Thyroid gland (tissue), 4 donors: ENCODE measurements at regions not wholly inside any gene's neighbourhood (a gene's known extent, or its start where the extent isn't known, plus 50 kb on each side); places are given as distances from the start of the nearest gene placed in this dataset.
A peak's percentile ranks its signal among the peaks of the same experiment; 100 is the strongest.

Experiments used
- DNase-seq, 2 donors: peaks; one replicate each; pipeline ENCODE4 v3.0.0-alpha.2; 2019
- H3K27ac ChIP-seq, 3 donors: fragments of 200-600 bp; sonication (generic); 1 replicate in 2 of 3; 2 replicates in 1 of 3; pipeline ENCODE4 v1.5.1; 2016 to 2019; ENCODE audit warnings: mild to moderate bottlenecking in 1 of 3, moderate library complexity in 1 of 3
- H3K27me3 ChIP-seq: fragments of 200-600 bp; sonication (generic); one replicate; pipeline ENCODE4 v1.5.1; 2019
- H3K36me3 ChIP-seq, 2 donors: fragments of 200-600 bp; sonication (generic); one replicate each; pipeline ENCODE4 v1.5.1; 2016 to 2019
- H3K4me1 ChIP-seq, 2 donors: fragments of 200-600 bp; sonication (generic); one replicate each; pipeline ENCODE4 v1.5.1; 2017 to 2019
- H3K4me3 ChIP-seq, 3 donors: fragments of 200-600 bp; sonication (generic); replicated peaks in 1 of 3; 1 replicate in 2 of 3; 2 replicates in 1 of 3; pipeline ENCODE4 v1.5.1; 2016; ENCODE audit warnings: mild to moderate bottlenecking in 1 of 3
- H3K9me3 ChIP-seq: fragments of 200-600 bp; sonication (generic); one replicate; pipeline ENCODE4 v1.5.1; 2017
- POLR2A ChIP-seq, 2 donors: fragments of 450-650 bp; IDR thresholded peaks; one replicate each; pipeline ENCODE4 v1.6.1; 2017; ENCODE audit warnings: antibody characterized with exemption in 2 of 2, mild to moderate bottlenecking in 2 of 2, moderate library complexity in 1 of 2
- WGBS, 2 donors: methylation state at CpG; one replicate each; pipeline ENCODE4 v1.1.5; 2017; 5-methylcytosine and 5-hydroxymethylcytosine counted together
- intact Hi-C: fragments of 100-400 bp; cut with DNase I; formaldehyde crosslinking; loops from one replicate; pipeline ENCODE4 v1.15.1; 2023
- TF ChIP-seq, protein P1 (sequence below), 6 experiments: fragments of 200-600 bp in 3 of 6; fragments of 450-650 bp in 3 of 6; sonication (generic) in 3 of 6; IDR thresholded peaks; one replicate each; pipeline ENCODE4 v1.5.1; 2016 to 2019; ENCODE audit warnings: antibody characterized with exemption in 6 of 6, mild to moderate bottlenecking in 2 of 6, inconsistent platforms in 1 of 6, moderate library complexity in 1 of 6

DNA sequence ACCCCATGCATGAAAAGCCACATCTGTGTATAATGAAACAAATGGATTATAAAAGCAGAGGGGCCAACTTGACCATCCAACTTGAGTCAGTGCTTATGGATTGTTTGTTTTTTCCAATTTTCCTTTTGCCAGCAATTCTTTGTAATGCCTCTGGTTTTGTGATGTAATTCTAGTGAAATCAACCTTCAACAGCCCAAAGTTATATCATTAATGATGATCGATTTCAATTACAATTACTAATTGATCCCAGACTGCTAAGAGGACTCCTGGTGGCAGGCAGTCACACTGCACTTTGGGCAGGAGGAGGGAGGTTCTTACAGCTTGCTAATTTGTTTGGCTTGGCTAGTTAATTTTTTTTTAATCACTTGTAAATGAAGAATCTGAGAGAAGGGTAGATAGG, 552.3 kb downstream of the NUF2 start:
- DNase-seq: no peak
- no peaks in the 10 kb centered on the region for H3K36me3 ChIP-seq
- no peaks in the 10 kb centered on the region for H3K27me3 ChIP-seq
- intact Hi-C loops: no loop called here
- no peak for TF ChIP-seq POLR2A (IDR thresholded peaks at IDR 0.05)
- TF ChIP-seq, protein P1, sequence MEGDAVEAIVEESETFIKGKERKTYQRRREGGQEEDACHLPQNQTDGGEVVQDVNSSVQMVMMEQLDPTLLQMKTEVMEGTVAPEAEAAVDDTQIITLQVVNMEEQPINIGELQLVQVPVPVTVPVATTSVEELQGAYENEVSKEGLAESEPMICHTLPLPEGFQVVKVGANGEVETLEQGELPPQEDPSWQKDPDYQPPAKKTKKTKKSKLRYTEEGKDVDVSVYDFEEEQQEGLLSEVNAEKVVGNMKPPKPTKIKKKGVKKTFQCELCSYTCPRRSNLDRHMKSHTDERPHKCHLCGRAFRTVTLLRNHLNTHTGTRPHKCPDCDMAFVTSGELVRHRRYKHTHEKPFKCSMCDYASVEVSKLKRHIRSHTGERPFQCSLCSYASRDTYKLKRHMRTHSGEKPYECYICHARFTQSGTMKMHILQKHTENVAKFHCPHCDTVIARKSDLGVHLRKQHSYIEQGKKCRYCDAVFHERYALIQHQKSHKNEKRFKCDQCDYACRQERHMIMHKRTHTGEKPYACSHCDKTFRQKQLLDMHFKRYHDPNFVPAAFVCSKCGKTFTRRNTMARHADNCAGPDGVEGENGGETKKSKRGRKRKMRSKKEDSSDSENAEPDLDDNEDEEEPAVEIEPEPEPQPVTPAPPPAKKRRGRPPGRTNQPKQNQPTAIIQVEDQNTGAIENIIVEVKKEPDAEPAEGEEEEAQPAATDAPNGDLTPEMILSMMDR (IDR thresholded peaks at IDR 0.05): peak in 1 of 6 experiments; percentile 20
- WGBS, 2 donors: 64 to 82% methylated on average over 1 of the region's 1 CpG
- H3K27ac ChIP-seq: no peak overlapping the region
- H3K9me3 ChIP-seq: no peaks in the 10 kb centered on the region
- no peak overlapping the region for H3K4me3 ChIP-seq
- no peaks in the 10 kb centered on the region for H3K4me1 ChIP-seq

GRCh38 chr1:163875200-163875926, 553.6 kb downstream of the NUF2 start:
- intact Hi-C loops: no loop called here
- Histone ChIP-seq H3K36me3 (no peaks in the 10 kb centered on the region), H3K27me3 (no peaks in the 10 kb centered on the region), H3K27ac (peak overlapping the region in 1 of 3 donors; percentile 30), H3K4me1 (no peaks in the 10 kb centered on the region), H3K4me3 (no peak overlapping the region), H3K9me3 (no peaks in the 10 kb centered on the region)
- 74 to 77% methylated on average over 10 of the region's 10 CpGs for whole genome bisulfite sequencing, 2 donors
- peak in 1 of 2 donors; percentile 13 for DNase-seq
- no peak for TF ChIP-seq POLR2A (IDR thresholded peaks at IDR 0.05)
- TF ChIP-seq, protein P1 (IDR thresholded peaks at IDR 0.05): no peak

DNA sequence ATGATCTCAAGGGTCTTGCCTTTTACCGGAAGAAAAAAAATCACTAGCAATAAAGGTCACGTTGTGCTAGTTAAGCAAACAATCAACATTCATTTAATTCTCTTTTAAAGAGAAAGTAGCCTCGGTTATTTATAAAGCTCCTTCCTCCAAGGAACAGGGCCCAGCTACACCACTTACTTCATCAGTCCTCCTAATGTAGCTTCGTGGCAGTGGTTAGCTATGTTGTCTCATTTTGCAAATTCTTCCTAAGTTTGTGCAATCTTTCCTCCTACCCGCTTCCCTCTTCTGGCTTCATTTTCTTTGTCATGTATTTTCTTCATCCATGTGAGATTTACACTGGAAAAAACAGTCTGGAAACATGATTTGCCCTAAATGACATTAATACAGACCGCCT, 554.2 kb downstream of the NUF2 start:
- TF ChIP-seq, protein P1 (IDR thresholded peaks at IDR 0.05): no peak
- TF ChIP-seq POLR2A (IDR thresholded peaks at IDR 0.05): no peak
- no peaks in the 10 kb centered on the region for H3K27me3 ChIP-seq
- peak overlapping the region in 1 of 3 donors; percentile 30 for H3K27ac ChIP-seq
- H3K4me3 ChIP-seq: no peak overlapping the region
- H3K4me1 ChIP-seq: no peaks in the 10 kb centered on the region
- H3K9me3 ChIP-seq: no peaks in the 10 kb centered on the region
- intact Hi-C loops: no loop called here
- WGBS, 2 donors: 47 to 50% methylated on average over 6 of the region's 6 CpGs
- no peaks in the 10 kb centered on the region for H3K36me3 ChIP-seq
- no peak for DNase-seq

DNA sequence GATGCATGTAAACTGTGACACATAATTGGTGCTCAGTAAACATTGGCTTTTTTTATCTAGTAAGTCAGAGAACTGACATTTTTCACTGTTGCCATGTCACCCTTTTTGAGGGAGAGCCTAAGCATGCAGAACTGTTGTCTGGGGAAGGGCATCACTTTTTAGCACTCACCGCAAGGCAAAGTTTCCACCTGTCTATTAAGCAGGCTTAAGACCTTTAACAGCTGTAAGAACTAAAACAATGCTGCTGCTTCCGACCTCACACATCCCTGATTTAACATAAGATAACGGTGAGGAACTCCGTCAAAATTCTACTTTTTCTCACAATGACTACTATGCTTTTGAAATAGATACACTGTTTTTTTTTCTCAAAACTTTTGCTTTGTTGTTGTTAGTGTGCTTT, 554.8 kb downstream of the NUF2 start:
- H3K4me3 ChIP-seq: no peak overlapping the region
- no peaks in the 10 kb centered on the region for H3K36me3 ChIP-seq
- H3K27me3 ChIP-seq: no peaks in the 10 kb centered on the region
- no peak for TF ChIP-seq POLR2A (IDR thresholded peaks at IDR 0.05)
- TF ChIP-seq, protein P1 (IDR thresholded peaks at IDR 0.05): no peak
- no peak overlapping the region for H3K27ac ChIP-seq
- H3K4me1 ChIP-seq: no peaks in the 10 kb centered on the region
- 35 to 44% methylated on average over 4 of the region's 4 CpGs for WGBS, 2 donors
- intact Hi-C loops: no loop called here
- no peak for DNase-seq
- H3K9me3 ChIP-seq: no peaks in the 10 kb centered on the region

DNA sequence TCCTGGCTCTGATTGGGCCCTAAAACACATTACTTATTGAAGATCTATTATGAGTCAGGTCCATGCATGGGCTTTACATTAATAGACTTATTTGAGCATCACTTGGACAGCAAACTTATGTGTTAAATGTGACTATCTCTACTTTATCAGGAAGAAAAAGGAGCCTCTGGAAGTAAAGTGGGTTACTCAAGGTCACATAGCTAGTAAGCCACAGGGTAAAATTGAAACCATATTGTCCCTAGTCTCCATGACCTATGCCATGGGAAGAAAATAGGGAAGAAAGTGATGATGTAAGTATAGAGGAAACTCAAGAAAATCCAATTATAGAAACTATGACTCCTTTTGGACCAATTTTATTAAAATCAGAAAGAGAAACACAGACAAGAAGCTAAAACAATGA, 555.3 kb downstream of the NUF2 start:
- no peak for TF ChIP-seq POLR2A (IDR thresholded peaks at IDR 0.05)
- TF ChIP-seq, protein P1 (IDR thresholded peaks at IDR 0.05): no peak
- H3K9me3 ChIP-seq: no peaks in the 10 kb centered on the region
- H3K27me3 ChIP-seq: no peaks in the 10 kb centered on the region
- H3K27ac ChIP-seq: no peak overlapping the region
- H3K36me3 ChIP-seq: no peaks in the 10 kb centered on the region
- intact Hi-C loops: no loop called here
- H3K4me1 ChIP-seq: no peaks in the 10 kb centered on the region
- DNase-seq: no peak
- H3K4me3 ChIP-seq: no peak overlapping the region
